Uterus (tissue), 2 donors: ENCODE measurements at regions not wholly inside any gene's neighbourhood (a gene's known extent, or its start where the extent isn't known, plus 50 kb on each side); places are given as distances from the start of the nearest gene placed in this dataset.

Experiments
- POLR2A ChIP-seq, 2 donors: fragments of 450-650 bp; IDR thresholded peaks; one replicate each; pipeline ENCODE4 v1.6.1; 2016; ENCODE audit warnings: antibody characterized with exemption in 2 of 2, mild to moderate bottlenecking in 1 of 2, moderate library complexity in 1 of 2
- TF ChIP-seq, protein P1 (sequence below), 4 experiments: fragments of 200-600 bp in 2 of 4; fragments of 450-650 bp in 2 of 4; sonication (generic) in 2 of 4; IDR thresholded peaks; one replicate each; pipeline ENCODE4 v1.5.1; 2016 to 2019; ENCODE audit warnings: antibody characterized with exemption in 4 of 4, mild to moderate bottlenecking in 2 of 4, moderate library complexity in 1 of 4

DNA sequence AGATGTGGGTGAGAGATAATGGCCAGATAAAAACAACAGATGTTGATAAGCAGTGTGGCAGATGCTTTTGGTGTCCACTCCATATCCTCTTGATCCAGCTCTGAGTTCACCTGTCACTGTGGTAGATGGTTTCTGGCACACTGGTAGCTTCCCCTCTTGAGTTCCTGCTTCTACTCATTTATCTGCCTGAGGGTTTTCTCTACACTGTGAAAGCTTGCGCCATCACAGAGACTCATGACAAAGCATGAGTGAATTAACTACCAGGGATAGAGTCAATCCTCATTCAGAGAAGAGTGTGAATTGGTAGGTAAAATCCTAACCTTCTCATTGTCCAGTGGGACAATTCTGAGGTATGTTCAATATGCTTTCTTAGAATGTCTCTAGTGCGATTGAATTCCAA lies 50.0 kb upstream of the ARHGEF26 start:
- TF ChIP-seq, protein P1, sequence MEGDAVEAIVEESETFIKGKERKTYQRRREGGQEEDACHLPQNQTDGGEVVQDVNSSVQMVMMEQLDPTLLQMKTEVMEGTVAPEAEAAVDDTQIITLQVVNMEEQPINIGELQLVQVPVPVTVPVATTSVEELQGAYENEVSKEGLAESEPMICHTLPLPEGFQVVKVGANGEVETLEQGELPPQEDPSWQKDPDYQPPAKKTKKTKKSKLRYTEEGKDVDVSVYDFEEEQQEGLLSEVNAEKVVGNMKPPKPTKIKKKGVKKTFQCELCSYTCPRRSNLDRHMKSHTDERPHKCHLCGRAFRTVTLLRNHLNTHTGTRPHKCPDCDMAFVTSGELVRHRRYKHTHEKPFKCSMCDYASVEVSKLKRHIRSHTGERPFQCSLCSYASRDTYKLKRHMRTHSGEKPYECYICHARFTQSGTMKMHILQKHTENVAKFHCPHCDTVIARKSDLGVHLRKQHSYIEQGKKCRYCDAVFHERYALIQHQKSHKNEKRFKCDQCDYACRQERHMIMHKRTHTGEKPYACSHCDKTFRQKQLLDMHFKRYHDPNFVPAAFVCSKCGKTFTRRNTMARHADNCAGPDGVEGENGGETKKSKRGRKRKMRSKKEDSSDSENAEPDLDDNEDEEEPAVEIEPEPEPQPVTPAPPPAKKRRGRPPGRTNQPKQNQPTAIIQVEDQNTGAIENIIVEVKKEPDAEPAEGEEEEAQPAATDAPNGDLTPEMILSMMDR (IDR thresholded peaks at IDR 0.05): no peak
- TF ChIP-seq POLR2A (IDR thresholded peaks at IDR 0.05): no peak
